ENCODE measurements at regions not wholly inside any gene's neighbourhood (a gene's known extent, or its start where the extent isn't known, plus 50 kb on each side); places are given as distances from the start of the nearest gene placed in this dataset.

- no peak for DNase-seq (ENCODE audit: insufficient read length, low spot score)
- no peak for FAIRE-seq
- no peak for TF ChIP-seq CTCF (IDR thresholded peaks at IDR 0.05; ENCODE audit: insufficient read depth, missing control alignments)
These were observed 253.7 kb downstream of the GLRX3 start for GRCh38 chr10:130389906-130390305.

GRCh38 chr10:130392031-130392430, 255.8 kb downstream of the GLRX3 start:
- TF ChIP-seq CTCF (IDR thresholded peaks at IDR 0.05; ENCODE audit: insufficient read depth, missing control alignments), result no peak
- FAIRE-seq (no peak), DNase-seq (ENCODE audit: insufficient read length, low spot score) (no peak)

- DNase-seq (ENCODE audit: insufficient read length, low spot score), result no peak
These were observed 257.2 kb downstream of the GLRX3 start for GRCh38 chr10:130393342-130393741.

GRCh38 chr10:130394832-130395231, 258.6 kb downstream of the GLRX3 start:
- DNase-seq (ENCODE audit: insufficient read length, low spot score) (no peak), FAIRE-seq (no peak)
- TF ChIP-seq CTCF (IDR thresholded peaks at IDR 0.05; ENCODE audit: insufficient read depth, missing control alignments), result no peak

More at GRCh38 chr10:130393342-130393741, 257.2 kb downstream of the GLRX3 start:
- FAIRE-seq, result no peak
- TF ChIP-seq CTCF (IDR thresholded peaks at IDR 0.05; ENCODE audit: insufficient read depth, missing control alignments), result no peak

- no peak for DNase-seq (ENCODE audit: insufficient read length, low spot score)
- no peak for FAIRE-seq
- no peak for TF ChIP-seq CTCF (IDR thresholded peaks at IDR 0.05; ENCODE audit: insufficient read depth, missing control alignments)
These were observed 259.2 kb downstream of the GLRX3 start for GRCh38 chr10:130395248-130395936.

- no peak for FAIRE-seq
- DNase-seq (ENCODE audit: insufficient read length, low spot score), result no peak
- TF ChIP-seq CTCF (IDR thresholded peaks at IDR 0.05; ENCODE audit: insufficient read depth, missing control alignments), result no peak
These were observed 259.9 kb downstream of the GLRX3 start for GRCh38 chr10:130396044-130396443.

Measured in D721Med (cell line).